GM19043 (cell line): ENCODE measurements at regions not wholly inside any gene's neighbourhood (a gene's known extent, or its start where the extent isn't known, plus 50 kb on each side); places are given as distances from the start of the nearest gene placed in this dataset.
"Not testable (repeated sequence)": the region's sequence is repeated elsewhere in the genome, so short reads cannot be mapped to it uniquely, and the experiment has no call there.

Experiments used
- ATAC-seq: cut with Tn5 transposase; IDR thresholded peaks from one replicate; pipeline ENCODE4 v1.9.1; 2021; ENCODE audit warnings: low read depth; ENCODE audit not compliant: unreplicated experiment

GRCh38 chr1:30151119-30151518 lies 572.3 kb downstream of the MATN1 start:
- no peak for ATAC-seq

- ATAC-seq = no peak
Observed at GRCh38 chr1:30149226-30149625, 574.2 kb downstream of the MATN1 start.

GRCh38 chr1:30148676-30149075 lies 574.7 kb downstream of the MATN1 start:
- no peak for ATAC-seq

DNA sequence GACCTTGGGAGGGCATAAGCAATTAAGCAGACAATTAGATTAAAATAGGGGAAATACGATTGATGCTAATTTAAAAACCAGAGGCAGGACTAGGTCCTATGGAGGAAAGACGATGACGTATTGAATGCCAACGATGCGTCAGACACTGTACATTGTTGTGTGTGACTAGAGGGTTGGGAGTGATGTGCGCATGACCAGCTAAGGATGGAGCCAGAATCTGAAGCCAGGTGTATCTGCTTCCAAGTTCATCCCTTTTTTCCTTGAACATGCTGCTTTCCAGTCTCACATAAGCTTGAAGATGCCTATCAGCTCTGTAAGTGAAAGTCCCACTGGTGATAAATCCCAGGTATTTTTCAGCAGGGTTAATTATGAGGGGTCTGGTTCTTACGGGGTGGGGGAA lies 576.2 kb downstream of the MATN1 start:
- no peak for ATAC-seq

DNA sequence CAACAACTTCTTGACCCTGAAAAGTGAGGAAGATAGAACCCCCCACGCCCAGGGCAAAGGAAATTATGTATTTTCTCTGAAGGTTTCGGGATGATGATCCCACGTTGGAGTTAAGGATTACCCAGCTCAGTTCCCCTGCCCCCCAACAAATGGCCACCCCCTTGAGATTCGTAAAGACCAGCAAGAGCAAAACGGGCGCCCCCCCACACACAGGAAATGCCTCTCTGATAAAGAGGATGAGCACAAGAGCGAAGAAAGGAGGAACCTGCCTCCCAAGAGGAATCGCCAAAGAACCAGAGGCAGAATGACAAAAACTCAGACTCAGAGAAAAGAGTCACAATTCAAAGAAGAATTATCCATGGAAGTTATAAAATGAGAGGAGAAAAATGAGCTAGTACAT lies 576.9 kb downstream of the MATN1 start:
- no peak for ATAC-seq

DNA sequence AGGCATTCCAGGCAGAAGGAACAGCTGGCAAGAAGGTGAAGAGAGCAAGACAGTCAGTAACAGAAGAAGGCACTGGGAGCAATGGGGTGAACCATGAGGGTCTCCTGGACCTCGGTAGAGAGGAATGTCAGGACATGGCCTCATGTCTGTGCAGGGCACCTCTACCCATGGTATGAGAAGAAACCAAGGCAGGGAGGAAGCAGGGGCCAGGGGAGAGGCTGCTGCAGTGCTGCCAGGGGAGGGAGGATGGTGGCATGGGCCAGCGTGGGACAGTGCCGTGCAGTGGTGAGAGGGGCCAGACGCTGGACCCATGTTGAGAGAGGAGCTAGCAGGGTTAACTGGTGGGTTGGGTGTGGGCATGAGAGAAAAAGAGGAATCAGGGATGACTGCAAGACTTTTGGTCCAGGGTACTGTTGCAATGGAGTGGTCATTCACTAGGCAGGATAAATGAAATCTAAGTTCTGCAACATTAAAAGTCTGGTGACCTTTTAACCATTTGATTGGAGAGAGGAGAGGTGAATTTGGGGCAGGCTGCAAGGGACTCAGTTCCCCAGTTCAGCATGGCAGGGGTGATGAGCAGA lies 577.6 kb downstream of the MATN1 start:
- no peak for ATAC-seq

GRCh38 chr1:30144831-30145230 lies 578.6 kb downstream of the MATN1 start:
- no peak for ATAC-seq

GRCh38 chr1:30143517-30143916 lies 579.9 kb downstream of the MATN1 start:
- ATAC-seq = no peak

- ATAC-seq = no peak
Observed at GRCh38 chr1:30140566-30140965, 582.8 kb downstream of the MATN1 start.

DNA sequence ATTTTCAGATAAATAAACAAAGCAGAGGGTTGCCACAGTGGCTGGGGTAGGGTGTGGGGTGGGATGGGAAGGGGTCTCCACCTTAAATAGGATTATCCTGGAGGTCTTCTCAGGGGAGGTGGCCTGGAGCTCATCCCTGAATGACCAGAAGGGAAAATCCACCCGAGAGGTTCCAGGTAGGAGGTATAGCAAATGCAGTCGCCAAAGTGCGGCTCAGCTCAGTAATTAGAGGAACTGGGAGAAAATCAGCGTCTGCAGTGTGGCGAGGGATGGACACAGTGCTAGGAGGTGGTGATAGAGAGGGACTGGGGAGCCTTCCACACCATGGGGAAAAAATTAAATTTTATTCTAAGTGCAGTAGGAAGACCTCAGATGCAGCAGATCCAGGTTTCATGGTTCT lies 584.5 kb downstream of the MATN1 start:
- no peak for ATAC-seq

GRCh38 chr1:30137001-30137400 lies 586.4 kb downstream of the MATN1 start:
- ATAC-seq = no peak

DNA sequence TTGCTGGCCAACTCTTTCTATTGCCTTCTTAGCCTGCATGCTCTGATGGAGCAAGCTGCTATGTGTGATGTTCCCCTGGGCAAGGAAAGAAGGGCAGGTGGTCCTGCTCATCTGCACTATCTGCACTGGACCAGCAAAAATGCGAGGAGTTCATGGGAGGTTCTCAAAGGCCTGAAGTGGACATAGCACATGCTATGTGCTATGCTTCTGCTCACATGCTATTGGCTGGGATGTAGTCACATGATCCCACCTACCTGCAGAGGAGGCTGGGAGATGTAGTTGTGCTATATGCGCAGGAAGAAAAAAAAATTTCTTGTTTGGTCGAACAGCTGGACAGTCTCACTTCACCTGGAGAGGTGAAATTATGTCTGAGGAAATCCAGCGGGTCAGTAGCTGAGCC lies 587.7 kb downstream of the MATN1 start:
- no peak for ATAC-seq

DNA sequence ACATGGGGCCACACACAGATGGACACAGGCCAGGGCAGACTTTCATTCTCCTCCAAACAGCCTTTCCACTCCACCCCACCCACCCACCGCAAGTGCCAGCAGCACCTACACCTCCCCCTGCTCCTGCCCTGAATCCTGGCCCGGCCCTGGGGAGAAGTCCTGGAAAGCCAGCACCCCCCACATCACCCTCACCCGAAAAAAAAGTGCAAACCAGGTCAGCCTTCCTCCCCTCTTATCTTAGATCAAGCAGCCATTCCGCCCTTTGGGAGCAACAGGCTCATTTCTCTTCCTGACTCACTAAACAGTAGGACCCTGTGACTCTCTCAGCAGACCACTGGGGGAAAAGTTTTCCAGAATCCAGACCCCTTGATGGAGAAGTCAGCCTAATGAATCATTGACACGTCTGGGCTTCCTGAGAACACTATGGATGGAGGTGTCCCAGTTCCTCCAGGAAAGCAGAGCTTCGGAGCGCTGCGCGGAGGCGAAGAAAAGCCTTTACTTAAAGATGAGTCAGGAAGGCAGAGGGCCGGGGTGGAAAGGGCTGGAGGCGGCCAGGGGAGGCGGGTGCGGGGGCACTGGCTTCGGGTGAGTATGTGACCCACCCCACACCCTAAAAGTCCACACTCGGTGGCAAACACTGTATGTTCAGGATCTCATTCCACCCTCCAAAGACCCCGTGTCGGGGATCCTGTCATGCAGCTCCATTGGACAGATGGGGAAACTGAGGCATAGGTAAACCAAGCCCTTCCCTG lies 588.7 kb downstream of the MATN1 start:
- no peak for ATAC-seq

DNA sequence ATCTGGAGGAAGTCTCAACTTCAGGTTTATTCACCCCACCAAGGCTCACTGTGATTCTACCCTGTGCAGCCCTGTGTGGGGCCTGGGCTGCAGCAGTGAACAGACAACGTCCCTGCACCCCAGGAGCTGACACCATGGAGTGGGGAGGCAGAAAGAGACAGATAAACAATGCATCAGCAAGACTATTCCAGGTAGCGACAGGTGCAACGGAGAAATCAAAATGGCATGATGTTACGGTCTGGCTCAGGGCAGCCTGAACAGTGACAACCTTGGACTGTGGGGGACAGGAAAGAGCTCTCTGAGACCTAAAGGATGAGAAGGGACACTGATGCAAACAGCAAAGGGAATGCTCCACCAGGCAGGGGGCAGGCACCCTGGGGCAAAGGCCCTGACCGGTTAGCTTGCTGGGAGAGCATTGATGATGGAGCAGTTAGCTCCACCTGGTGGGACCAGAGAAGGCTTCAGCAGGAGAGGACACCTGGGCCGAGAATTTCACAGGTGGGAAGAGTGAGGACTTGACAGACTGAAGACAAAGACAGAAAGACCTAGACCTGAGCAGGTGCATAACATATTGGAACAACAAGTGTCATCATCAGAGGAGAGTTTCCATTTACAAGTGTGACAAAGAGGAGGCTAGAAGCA lies 589.9 kb downstream of the MATN1 start:
- ATAC-seq = no peak

GRCh38 chr1:30132602-30133286 lies 590.6 kb downstream of the MATN1 start:
- no peak for ATAC-seq

DNA sequence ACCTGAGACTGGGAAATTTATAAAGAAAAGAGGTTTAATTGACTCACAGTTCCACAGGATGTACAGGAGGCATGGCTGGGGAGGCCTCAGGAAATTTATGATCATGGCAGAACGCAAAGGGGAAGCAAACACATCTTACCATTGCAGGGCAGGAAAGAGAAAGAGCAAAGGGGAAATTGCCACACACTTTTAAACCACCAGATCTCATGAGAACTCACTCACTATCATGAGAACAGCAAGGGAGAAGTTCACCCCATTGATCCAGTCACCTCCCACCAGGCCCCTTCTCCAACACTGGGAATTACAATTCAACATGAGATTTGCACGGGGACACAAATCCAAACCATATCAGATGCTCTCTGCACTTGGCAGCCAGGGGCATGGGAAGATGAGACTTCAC lies 592.8 kb downstream of the MATN1 start:
- ATAC-seq = not testable (repeated sequence)

GRCh38 chr1:30130099-30130498 lies 593.3 kb downstream of the MATN1 start:
- no peak for ATAC-seq

DNA sequence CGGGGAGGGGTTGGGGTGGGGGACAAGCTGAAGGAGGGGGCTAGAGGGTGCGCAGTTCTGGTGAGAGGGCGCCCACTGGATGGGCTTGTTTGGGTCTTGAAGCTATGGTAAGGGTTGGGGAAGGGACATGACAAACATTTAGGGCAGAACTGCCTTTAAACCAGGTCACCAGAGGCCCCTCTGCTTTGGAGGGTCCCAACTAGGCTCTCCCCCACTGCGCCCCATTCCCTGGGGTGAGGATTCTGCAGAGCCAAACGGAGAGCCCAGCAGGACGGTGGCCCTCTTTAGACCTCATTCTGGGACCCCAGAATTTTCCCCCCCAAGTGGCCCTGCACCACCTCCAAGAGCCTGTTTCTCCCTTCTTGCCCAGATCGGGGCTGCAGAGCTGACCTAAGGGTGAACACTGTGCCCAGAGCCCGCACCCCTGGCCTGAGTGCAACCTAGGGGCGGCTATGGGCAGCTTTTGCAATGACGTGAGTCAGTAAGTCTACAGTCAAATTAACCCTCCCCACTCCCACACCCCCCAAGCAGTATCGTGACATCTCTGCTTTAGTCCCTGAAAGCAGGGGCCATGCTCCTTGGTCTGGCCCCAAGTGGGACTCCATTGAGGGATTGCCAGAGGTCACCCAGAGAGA lies 593.8 kb downstream of the MATN1 start:
- ATAC-seq = no peak

- ATAC-seq = no peak
Observed at GRCh38 chr1:30129001-30129408, 594.4 kb downstream of the MATN1 start.

GRCh38 chr1:30126848-30127247 lies 596.5 kb downstream of the MATN1 start:
- ATAC-seq = no peak

- ATAC-seq = no peak
Observed at GRCh38 chr1:30125821-30126170, 597.6 kb downstream of the MATN1 start.
